GM10266 (cell line): ENCODE measurements at regions not wholly inside any gene's neighbourhood (a gene's known extent, or its start where the extent isn't known, plus 50 kb on each side); places are given as distances from the start of the nearest gene placed in this dataset.

Experiments used
- DNase-seq: peaks from one replicate; pipeline ENCODE4 v3.0.0; 2012; ENCODE audit errors: extremely low spot score
- TF ChIP-seq, protein P1 (sequence below): IDR thresholded peaks from 2 replicates; pipeline ENCODE4 v1.5.1; 2012; ENCODE audit warnings: mild to moderate bottlenecking, low read depth; ENCODE audit not compliant: control insufficient read depth, insufficient read depth; ENCODE audit errors: missing control alignments

DNA sequence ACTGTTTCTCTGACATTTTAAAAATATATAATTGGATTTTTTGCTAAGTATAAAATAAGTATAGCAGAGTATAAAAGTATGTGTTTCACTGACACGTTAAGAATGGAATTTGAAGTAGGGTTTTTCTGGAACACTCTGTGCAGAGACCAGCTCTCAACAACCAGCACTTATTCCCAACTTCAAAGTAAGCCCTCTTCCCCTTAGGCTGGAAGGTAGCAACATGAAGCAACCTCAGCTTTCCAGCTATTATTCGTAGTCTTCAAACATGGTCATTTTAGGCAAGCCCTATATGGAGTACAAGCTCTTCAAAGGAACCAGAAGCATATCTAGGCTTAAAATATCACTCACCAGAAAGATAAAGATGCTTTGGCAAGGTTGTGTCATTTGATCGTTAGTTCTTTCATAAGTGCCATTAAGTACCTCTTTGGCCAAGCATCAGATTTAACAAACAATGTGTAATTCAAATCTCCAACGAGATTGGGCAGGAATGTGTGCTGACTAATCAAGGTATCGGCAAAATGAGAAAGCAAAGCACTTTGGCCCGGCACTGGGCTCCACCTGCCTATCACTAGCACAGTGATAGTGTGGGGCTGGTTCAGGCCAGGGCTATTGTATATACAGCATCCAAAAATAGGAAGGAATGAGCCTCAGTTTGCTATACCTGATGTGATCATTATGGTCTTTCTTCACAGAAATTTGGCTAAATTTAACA lies 95.9 kb upstream of the FREM2 start:
- no peak for DNase-seq
- TF ChIP-seq, protein P1, sequence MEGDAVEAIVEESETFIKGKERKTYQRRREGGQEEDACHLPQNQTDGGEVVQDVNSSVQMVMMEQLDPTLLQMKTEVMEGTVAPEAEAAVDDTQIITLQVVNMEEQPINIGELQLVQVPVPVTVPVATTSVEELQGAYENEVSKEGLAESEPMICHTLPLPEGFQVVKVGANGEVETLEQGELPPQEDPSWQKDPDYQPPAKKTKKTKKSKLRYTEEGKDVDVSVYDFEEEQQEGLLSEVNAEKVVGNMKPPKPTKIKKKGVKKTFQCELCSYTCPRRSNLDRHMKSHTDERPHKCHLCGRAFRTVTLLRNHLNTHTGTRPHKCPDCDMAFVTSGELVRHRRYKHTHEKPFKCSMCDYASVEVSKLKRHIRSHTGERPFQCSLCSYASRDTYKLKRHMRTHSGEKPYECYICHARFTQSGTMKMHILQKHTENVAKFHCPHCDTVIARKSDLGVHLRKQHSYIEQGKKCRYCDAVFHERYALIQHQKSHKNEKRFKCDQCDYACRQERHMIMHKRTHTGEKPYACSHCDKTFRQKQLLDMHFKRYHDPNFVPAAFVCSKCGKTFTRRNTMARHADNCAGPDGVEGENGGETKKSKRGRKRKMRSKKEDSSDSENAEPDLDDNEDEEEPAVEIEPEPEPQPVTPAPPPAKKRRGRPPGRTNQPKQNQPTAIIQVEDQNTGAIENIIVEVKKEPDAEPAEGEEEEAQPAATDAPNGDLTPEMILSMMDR = no peak

GRCh38 chr13:38602266-38602665 lies 84.6 kb upstream of the FREM2 start:
- no peak for DNase-seq
- TF ChIP-seq, protein P1 = no peak

GRCh38 chr13:38606699-38607535 lies 80.0 kb upstream of the FREM2 start:
- TF ChIP-seq, protein P1 = no peak
- DNase-seq = no peak

GRCh38 chr13:38617936-38618335 lies 68.9 kb upstream of the FREM2 start:
- no peak for DNase-seq
- TF ChIP-seq, protein P1 = no peak

- TF ChIP-seq, protein P1 = no peak
- DNase-seq = no peak
These were observed 68.5 kb upstream of the FREM2 start for GRCh38 chr13:38618336-38618735.

DNA sequence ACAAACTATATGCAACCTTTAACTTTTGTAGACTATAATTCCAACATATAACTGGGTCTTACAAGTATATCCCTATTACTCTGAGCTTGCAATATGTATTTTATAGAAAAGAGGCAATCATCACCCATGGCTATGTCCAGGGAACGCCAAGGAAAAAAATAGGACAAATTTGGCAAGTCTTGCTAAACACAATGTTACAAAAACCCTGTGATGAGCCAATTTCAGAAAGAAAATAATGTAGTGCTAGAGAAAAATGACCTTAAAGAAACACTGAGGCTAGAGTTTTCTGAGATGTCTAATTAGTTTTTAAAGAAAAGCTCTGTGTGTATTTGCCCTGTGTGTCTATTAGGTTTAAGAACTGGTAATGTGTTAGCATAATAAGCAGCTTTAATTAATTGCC lies 68.0 kb upstream of the FREM2 start:
- DNase-seq = no peak
- TF ChIP-seq, protein P1 = no peak

- TF ChIP-seq, protein P1 = no peak
- no peak for DNase-seq
These were observed 66.0 kb upstream of the FREM2 start for GRCh38 chr13:38620876-38621275.
